ENCODE measurements at regions not wholly inside any gene's neighbourhood (a gene's known extent, or its start where the extent isn't known, plus 50 kb on each side); places are given as distances from the start of the nearest gene placed in this dataset.

DNA sequence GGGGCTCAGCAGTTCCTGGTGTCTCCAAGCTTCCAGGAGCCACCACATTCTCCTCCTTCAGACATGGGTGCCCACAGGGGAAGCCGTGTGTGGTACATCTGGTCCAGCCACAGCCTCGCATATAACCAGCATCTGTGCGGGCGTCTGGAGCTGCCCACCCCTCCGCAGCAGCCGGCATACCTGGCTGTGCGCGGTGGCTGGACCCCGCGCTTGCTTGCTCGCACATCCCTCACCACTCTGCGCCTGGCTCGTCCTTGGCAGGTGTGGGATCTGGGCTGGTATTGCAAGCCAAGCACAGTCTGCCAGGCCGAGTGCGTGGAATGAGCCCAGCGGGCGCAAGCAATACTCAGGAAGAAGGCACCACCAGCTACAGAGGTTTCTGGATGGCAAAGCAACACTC is 117.7 kb upstream of the MBL2 start:
- Histone ChIP-seq H3K4me2 (ENCODE audit: insufficient read depth, low read length, poor library complexity, severe bottlenecking) (no peak overlapping the region), H3K4me1 (ENCODE audit: control insufficient read depth in 2 of 2, insufficient read depth in 1 of 2, low read depth in 1 of 2, low read length in 2 of 2) (no peaks in the 10 kb centered on the region), H3K23ac (ENCODE audit: low read depth, low read length, poor library complexity) (no peak overlapping the region), H2BK15ac (ENCODE audit: low read length) (no peak overlapping the region), H3K18ac (ENCODE audit: low read length) (no peak overlapping the region), H3K9ac (ENCODE audit: low read depth, low read length, poor library complexity) (no peak overlapping the region), H2BK120ac (ENCODE audit: low read depth, low read length) (no peak overlapping the region), H3K27me3 (ENCODE audit: control insufficient read depth in 3 of 3, insufficient read depth in 3 of 3, low read depth in 1 of 3, low read length in 3 of 3) (peaks cover 0 to 3% (median 0%) of the 10 kb centered on the region in 3 experiments), H2BK12ac (ENCODE audit: low read length) (no peak overlapping the region), H3K4me3 (ENCODE audit: low read length in 2 of 2) (peak overlapping the region in 1 of 2 donors; percentile 35), H2AFZ (ENCODE audit: low read length) (no peak overlapping the region), H3K14ac (ENCODE audit: low read length) (peak overlapping the region; percentile 72), H2AK5ac (ENCODE audit: low read depth, low read length) (no peak overlapping the region), H4K8ac (ENCODE audit: low read depth, low read length) (no peak overlapping the region), H3K79me1 (ENCODE audit: low read depth, low read length) (no peaks in the 10 kb centered on the region), H3K9me3 (replicated peaks in 1 of 2; ENCODE audit: control insufficient read depth in 2 of 2, insufficient read depth in 1 of 2, low read depth in 1 of 2, low read length in 2 of 2) (no peaks in the 10 kb centered on the region), H3K27ac (replicated peaks; ENCODE audit: low read length) (no peak overlapping the region), H4K91ac (ENCODE audit: low read depth, low read length, poor library complexity) (no peak overlapping the region), H2BK5ac (ENCODE audit: low read length) (no peak overlapping the region), H3K4ac (ENCODE audit: low read length) (no peak overlapping the region), H3K36me3 (replicated peaks in 1 of 2; ENCODE audit: control insufficient read depth in 2 of 2, insufficient read depth in 2 of 2, low read length in 2 of 2) (no peaks in the 10 kb centered on the region)
- no CpG with 5 or more reads among the region's 17 CpGs for WGBS, 2 donors (ENCODE audit: extremely low coverage in 2 of 2, insufficient read length in 2 of 2, insufficient replicate concordance in 1 of 2)
- no peak for DNase-seq (ENCODE audit: low spot score)

GRCh38 chr10:52889611-52890010 is 117.0 kb upstream of the MBL2 start:
- H3K23ac ChIP-seq (ENCODE audit: low read depth, low read length, poor library complexity): no peak overlapping the region
- H3K9ac ChIP-seq (ENCODE audit: low read depth, low read length, poor library complexity): no peak overlapping the region
- H3K4me1 ChIP-seq (ENCODE audit: control insufficient read depth in 2 of 2, insufficient read depth in 1 of 2, low read depth in 1 of 2, low read length in 2 of 2): no peaks in the 10 kb centered on the region
- H4K91ac ChIP-seq (ENCODE audit: low read depth, low read length, poor library complexity): no peak overlapping the region
- no peak overlapping the region for H3K18ac ChIP-seq (ENCODE audit: low read length)
- WGBS, 2 donors (ENCODE audit: extremely low coverage in 2 of 2, insufficient read length in 2 of 2, insufficient replicate concordance in 1 of 2): no CpG with 5 or more reads among the region's 12 CpGs
- no peak for DNase-seq (ENCODE audit: low spot score)
- H2BK12ac ChIP-seq (ENCODE audit: low read length): no peak overlapping the region
- H3K27me3 ChIP-seq (ENCODE audit: control insufficient read depth in 3 of 3, insufficient read depth in 3 of 3, low read depth in 1 of 3, low read length in 3 of 3): no peaks in the 10 kb centered on the region
- no peaks in the 10 kb centered on the region for H3K36me3 ChIP-seq (replicated peaks in 1 of 2; ENCODE audit: control insufficient read depth in 2 of 2, insufficient read depth in 2 of 2, low read length in 2 of 2)
- H3K14ac ChIP-seq (ENCODE audit: low read length): no peak overlapping the region
- H3K79me1 ChIP-seq (ENCODE audit: low read depth, low read length): no peaks in the 10 kb centered on the region
- no peaks in the 10 kb centered on the region for H3K9me3 ChIP-seq (replicated peaks in 1 of 2; ENCODE audit: control insufficient read depth in 2 of 2, insufficient read depth in 1 of 2, low read depth in 1 of 2, low read length in 2 of 2)
- H3K4me3 ChIP-seq (ENCODE audit: low read length in 2 of 2): no peak overlapping the region
- H3K27ac ChIP-seq (replicated peaks; ENCODE audit: low read length): no peak overlapping the region
- no peak overlapping the region for H2BK120ac ChIP-seq (ENCODE audit: low read depth, low read length)
- no peak overlapping the region for H2BK15ac ChIP-seq (ENCODE audit: low read length)
- H3K4ac ChIP-seq (ENCODE audit: low read length): no peak overlapping the region
- H3K4me2 ChIP-seq (ENCODE audit: insufficient read depth, low read length, poor library complexity, severe bottlenecking): no peak overlapping the region
- H2AK5ac ChIP-seq (ENCODE audit: low read depth, low read length): no peak overlapping the region
- no peak overlapping the region for H4K8ac ChIP-seq (ENCODE audit: low read depth, low read length)
- H2AFZ ChIP-seq (ENCODE audit: low read length): no peak overlapping the region
- no peak overlapping the region for H2BK5ac ChIP-seq (ENCODE audit: low read length)

GRCh38 chr10:52883996-52884871 is 111.7 kb upstream of the MBL2 start:
- Histone ChIP-seq H4K91ac (ENCODE audit: low read depth, low read length, poor library complexity) (no peak overlapping the region), H4K8ac (ENCODE audit: low read depth, low read length) (no peak overlapping the region), H2BK12ac (ENCODE audit: low read length) (no peak overlapping the region), H3K9ac (ENCODE audit: low read depth, low read length, poor library complexity) (no peak overlapping the region), H3K27me3 (ENCODE audit: control insufficient read depth in 3 of 3, insufficient read depth in 3 of 3, low read depth in 1 of 3, low read length in 3 of 3) (no peaks in the 10 kb centered on the region), H3K14ac (ENCODE audit: low read length) (no peak overlapping the region), H2BK120ac (ENCODE audit: low read depth, low read length) (no peak overlapping the region), H2BK5ac (ENCODE audit: low read length) (no peak overlapping the region), H2BK15ac (ENCODE audit: low read length) (no peak overlapping the region), H2AK5ac (ENCODE audit: low read depth, low read length) (no peak overlapping the region), H3K4me1 (ENCODE audit: control insufficient read depth in 2 of 2, insufficient read depth in 1 of 2, low read depth in 1 of 2, low read length in 2 of 2) (peaks cover 0 to 3% of the 10 kb centered on the region in 2 donors), H3K27ac (replicated peaks; ENCODE audit: low read length) (no peak overlapping the region), H3K23ac (ENCODE audit: low read depth, low read length, poor library complexity) (no peak overlapping the region), H3K4ac (ENCODE audit: low read length) (no peak overlapping the region), H3K36me3 (replicated peaks in 1 of 2; ENCODE audit: control insufficient read depth in 2 of 2, insufficient read depth in 2 of 2, low read length in 2 of 2) (no peaks in the 10 kb centered on the region), H3K4me2 (ENCODE audit: insufficient read depth, low read length, poor library complexity, severe bottlenecking) (no peak overlapping the region), H2AFZ (ENCODE audit: low read length) (peak overlapping the region; percentile 77), H3K18ac (ENCODE audit: low read length) (no peak overlapping the region), H3K79me1 (ENCODE audit: low read depth, low read length) (no peaks in the 10 kb centered on the region), H3K9me3 (replicated peaks in 1 of 2; ENCODE audit: control insufficient read depth in 2 of 2, insufficient read depth in 1 of 2, low read depth in 1 of 2, low read length in 2 of 2) (no peaks in the 10 kb centered on the region), H3K4me3 (ENCODE audit: low read length in 2 of 2) (no peak overlapping the region)
- no CpG with 5 or more reads among the region's 33 CpGs for WGBS, 2 donors (ENCODE audit: extremely low coverage in 2 of 2, insufficient read length in 2 of 2, insufficient replicate concordance in 1 of 2)
- DNase-seq (ENCODE audit: low spot score): peak; percentile 75

- Histone ChIP-seq H2BK120ac (ENCODE audit: low read depth, low read length) (no peak overlapping the region), H4K91ac (ENCODE audit: low read depth, low read length, poor library complexity) (no peak overlapping the region), H3K27ac (replicated peaks; ENCODE audit: low read length) (no peak overlapping the region)
Observed at GRCh38 chr10:52879091-52879807, 106.7 kb upstream of the MBL2 start.

More at GRCh38 chr10:52879091-52879807, 106.7 kb upstream of the MBL2 start:
- Histone ChIP-seq H3K9me3 (replicated peaks in 1 of 2; ENCODE audit: control insufficient read depth in 2 of 2, insufficient read depth in 1 of 2, low read depth in 1 of 2, low read length in 2 of 2) (no peaks in the 10 kb centered on the region), H2BK5ac (ENCODE audit: low read length) (no peak overlapping the region), H3K36me3 (replicated peaks in 1 of 2; ENCODE audit: control insufficient read depth in 2 of 2, insufficient read depth in 2 of 2, low read length in 2 of 2) (no peaks in the 10 kb centered on the region), H2BK12ac (ENCODE audit: low read length) (no peak overlapping the region), H3K4me3 (ENCODE audit: low read length in 2 of 2) (no peak overlapping the region), H3K27me3 (ENCODE audit: control insufficient read depth in 3 of 3, insufficient read depth in 3 of 3, low read depth in 1 of 3, low read length in 3 of 3) (no peaks in the 10 kb centered on the region), H3K79me1 (ENCODE audit: low read depth, low read length) (no peaks in the 10 kb centered on the region), H3K4me2 (ENCODE audit: insufficient read depth, low read length, poor library complexity, severe bottlenecking) (no peak overlapping the region), H3K4me1 (ENCODE audit: control insufficient read depth in 2 of 2, insufficient read depth in 1 of 2, low read depth in 1 of 2, low read length in 2 of 2) (peaks cover 0 to 5% of the 10 kb centered on the region in 2 donors), H3K23ac (ENCODE audit: low read depth, low read length, poor library complexity) (no peak overlapping the region), H3K4ac (ENCODE audit: low read length) (no peak overlapping the region), H4K8ac (ENCODE audit: low read depth, low read length) (peak overlapping the region; percentile 50), H3K18ac (ENCODE audit: low read length) (no peak overlapping the region), H3K14ac (ENCODE audit: low read length) (no peak overlapping the region), H2BK15ac (ENCODE audit: low read length) (no peak overlapping the region), H3K9ac (ENCODE audit: low read depth, low read length, poor library complexity) (no peak overlapping the region), H2AK5ac (ENCODE audit: low read depth, low read length) (no peak overlapping the region), H2AFZ (ENCODE audit: low read length) (no peak overlapping the region)
- WGBS, 2 donors (ENCODE audit: extremely low coverage in 2 of 2, insufficient read length in 2 of 2, insufficient replicate concordance in 1 of 2): no CpG with 5 or more reads among the region's 2 CpGs
- no peak for DNase-seq (ENCODE audit: low spot score)
